CD4-positive, alpha-beta T cell treated with Interleukin-15 for 1 hour (primary cell): ENCODE measurements at regions not wholly inside any gene's neighbourhood (a gene's known extent, or its start where the extent isn't known, plus 50 kb on each side); places are given as distances from the start of the nearest gene placed in this dataset.
"Not testable (repeated sequence)": the region's sequence is repeated elsewhere in the genome, so short reads cannot be mapped to it uniquely, and the experiment has no call there.

Experiments used
- DNase-seq: peaks from one replicate; pipeline ENCODE4 v3.0.0-alpha.2; 2020

DNA sequence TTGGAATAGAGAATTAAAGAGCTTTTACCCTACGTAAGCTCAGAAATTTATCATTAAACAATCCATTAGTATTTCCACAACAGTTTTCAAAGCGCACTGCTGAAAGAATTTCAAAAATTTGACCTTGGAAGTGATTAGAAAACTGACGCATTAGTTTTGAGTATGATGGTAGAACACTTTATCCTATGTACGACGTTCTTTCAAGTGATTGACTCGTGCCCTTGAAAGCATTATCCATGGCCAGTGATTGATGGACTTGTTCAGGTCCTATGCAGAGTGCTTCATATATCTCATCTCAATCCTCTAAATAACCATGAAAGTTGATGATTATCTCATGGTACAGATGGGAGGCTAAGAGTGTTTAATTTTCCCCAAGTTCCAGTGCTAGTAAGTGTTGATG, 697.2 kb downstream of the USP25 start:
- no peak for DNase-seq

DNA sequence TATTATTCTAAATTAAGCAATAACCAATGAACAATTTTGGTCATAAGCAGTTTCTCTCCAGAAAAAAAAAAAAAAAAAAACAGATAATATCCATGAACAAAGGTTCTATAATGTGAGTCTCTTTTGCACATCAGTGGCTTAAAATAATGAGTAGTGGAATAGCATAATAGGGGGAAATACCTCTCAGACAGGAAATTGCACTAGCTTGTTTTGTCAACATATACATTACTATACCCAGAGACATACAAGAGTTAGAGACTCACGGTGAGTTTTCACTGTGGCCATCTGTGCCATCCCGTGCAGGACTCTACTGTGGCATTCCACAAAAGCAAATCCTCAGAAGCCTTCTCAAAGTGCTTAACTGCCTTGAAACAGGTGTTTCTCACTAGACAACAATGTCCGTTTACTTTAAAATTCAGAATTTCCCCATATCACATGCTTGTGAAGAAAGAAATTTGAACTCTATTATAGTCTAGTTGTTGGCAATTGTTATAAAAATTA, 697.9 kb downstream of the USP25 start:
- DNase-seq = no peak

DNA sequence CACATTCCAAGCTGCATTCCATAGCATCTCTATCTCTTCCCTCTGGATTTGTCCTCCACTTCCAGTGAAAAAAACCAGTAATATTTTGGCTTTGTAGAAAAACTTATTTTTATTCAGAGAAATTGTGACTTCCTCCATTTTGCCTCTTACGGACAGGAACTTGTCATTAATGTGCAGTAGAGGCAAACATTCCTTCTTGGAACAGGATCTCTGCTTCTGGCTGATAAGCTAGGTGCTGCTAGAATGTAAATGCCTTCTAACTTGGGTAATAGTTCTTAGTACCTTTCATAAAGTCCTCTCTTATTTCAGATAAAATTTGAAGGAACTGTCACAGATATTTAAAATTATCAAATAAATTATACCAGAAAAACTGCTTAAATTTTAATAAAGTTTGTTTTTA, 707.8 kb downstream of the USP25 start:
- no peak for DNase-seq

- DNase-seq = no peak
Measured at GRCh38 chr21:16438761-16439160, 709.0 kb downstream of the USP25 start.

DNA sequence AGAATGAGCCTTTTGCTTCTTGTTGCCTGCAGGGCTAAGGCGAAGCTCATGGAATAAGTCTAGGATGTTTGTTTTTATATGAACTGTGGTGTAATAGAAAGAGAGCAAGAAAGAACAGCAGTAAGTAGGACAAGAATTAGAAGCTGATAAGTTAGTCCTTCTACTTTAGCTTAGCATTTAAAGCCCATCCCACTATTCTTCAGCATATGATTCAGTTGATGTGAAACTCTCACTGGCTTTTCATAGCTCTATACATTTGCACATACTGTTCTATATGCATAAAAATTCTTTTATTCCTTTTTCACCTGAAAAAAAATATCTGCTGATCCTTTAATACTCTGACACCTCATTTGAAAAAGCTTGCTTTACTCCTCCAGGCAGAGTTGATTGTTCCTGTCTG, 712.0 kb downstream of the USP25 start:
- DNase-seq = no peak

DNA sequence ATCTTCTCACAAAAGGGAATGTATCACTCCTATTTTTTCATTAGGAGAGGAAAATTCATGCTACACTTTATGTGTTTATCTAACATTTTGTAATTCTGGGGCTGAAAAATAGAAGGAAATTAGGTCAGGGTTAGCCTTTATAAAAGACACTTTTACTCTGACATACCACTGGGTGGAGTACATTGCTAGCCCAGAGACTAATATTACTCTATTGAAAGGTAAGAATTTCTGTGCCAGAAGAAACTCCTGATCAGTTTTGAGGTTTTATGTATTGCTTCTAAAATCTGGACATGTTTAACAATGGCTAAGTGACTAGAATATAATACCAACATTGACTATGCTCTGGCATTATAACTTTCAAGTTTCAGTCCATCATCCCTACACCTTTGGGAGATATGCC, 724.6 kb downstream of the USP25 start:
- no peak for DNase-seq

DNA sequence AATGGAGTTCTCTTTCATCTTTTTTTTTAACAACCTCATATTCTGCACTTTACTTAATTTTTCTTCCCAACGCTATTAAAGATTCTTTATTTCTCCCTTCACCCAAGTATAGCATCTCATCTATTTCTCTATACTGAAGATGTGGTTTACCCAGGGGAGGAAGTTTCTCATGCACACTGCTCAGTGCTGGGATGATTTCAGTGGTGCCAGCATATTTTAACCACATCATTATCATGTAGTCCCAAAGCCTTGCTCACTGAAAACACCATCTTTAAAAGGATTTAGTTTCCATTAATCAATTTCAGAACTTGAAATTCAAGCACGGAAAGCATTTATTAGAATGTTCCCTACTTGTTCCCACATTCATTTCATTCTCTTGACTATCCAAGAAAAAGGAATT, 725.7 kb downstream of the USP25 start:
- no peak for DNase-seq

DNA sequence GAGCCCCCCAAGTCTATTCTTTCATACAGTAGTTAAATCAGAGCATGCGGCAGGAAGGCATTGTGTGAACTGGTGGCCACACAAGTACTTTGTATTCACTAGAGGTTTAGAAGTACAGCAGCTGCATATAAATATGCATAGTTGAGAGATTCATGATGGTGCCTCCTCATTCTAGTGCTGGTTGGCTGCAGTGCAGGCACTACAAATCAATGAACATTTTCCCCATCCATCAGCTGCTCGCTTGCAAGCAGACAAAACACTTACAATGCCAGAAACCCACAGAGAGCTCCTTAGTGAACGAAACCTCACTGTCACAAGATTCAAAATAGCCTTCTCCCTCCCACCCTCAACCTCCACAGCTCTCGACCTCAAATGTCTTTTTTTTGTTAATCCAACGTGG, 726.2 kb downstream of the USP25 start:
- DNase-seq = no peak

GRCh38 chr21:16457498-16457897, 727.7 kb downstream of the USP25 start:
- no peak for DNase-seq

GRCh38 chr21:16460936-16461335, 731.2 kb downstream of the USP25 start:
- DNase-seq = no peak

GRCh38 chr21:16464211-16464889, 734.6 kb downstream of the USP25 start:
- DNase-seq = not testable (repeated sequence)

DNA sequence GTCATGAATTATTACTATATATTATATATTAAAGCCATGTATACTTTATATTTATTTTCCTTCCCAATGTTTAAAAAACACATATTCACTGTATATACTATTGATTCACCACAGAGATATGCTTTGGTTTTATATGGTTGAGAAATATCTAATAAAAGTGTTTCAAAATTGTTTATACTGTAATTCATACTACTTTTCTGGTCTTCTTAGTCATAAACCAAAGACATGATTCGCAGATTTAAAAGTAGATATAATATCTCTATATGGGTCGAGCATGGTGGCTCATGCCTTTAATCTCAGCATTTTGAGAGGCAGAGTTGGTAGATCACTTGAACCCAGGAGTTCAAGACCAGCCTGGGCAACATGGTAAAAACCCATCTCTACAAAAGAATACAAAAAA, 738.4 kb downstream of the USP25 start:
- no peak for DNase-seq

- no peak for DNase-seq
Measured at GRCh38 chr21:16473988-16474387, 744.2 kb downstream of the USP25 start.

DNA sequence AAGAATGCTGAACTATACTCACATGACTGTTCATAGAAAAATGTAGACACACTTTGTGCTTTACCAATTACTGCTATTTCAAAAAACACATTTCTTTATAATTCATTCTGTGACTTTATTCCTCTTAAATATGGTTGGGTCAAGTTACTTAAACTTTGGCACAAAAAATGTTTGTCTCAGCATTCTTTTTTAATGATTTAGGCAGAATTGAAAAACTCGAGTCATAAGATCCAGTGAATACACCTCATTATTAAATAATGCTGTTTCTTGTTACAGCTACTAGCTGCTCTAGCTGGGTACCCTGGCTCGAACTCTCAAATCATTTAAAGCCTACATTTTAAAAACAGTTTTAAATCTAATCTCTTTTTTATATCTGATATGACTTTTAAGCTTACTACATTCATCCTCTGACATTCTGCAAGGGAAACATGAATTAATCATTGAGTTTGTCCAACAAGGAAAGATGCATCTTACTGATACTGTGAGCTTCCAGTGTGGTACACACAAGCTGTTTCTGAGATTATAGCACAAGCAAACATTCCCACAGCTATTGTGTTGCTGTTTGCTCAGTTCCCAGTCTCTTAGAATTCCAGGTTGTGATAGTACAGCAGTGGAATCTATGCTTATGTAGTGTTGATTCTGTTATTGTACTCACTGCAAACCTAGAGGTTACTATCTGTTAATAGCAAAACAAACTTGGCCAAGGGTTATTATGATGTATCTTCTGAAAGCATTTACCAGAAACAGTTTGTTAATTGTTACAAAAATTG, 746.5 kb downstream of the USP25 start:
- no peak for DNase-seq

DNA sequence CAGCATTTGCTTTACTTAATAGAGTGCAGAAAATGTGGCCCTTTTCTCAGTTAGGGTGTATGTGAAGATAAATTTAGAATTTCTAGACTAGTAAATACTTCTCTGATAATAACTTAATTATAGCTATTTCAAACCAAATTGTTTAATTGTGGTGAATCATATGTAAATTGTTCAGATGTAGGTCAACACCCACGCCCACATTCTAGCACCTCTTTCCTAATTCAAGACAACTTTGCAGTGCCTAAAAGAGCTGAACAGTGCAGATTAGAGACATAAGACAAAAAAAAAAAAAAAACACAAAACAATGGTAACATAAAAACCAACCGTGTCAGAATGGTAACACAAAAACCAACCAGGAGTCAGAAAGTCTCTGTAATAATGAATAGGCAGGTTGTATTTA, 758.3 kb downstream of the USP25 start:
- no peak for DNase-seq

DNA sequence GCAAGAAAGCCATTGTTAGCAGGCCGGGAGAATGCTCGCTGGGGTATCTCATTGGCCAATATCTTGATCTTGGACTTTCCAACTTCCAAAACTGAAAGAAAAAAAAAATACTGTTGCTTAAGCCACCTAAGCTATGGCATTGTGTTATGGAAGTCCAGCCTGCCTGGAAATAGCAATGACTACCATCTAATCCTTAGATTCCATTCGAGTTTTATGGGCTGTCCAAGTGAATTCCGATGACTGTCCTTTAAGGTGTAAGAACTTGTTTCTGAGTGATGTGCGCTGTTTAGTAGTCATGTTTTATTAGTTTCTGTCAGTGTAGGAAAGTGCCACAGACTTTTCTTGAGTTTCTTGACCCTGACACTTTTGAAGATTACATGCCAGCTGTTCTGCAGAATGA, 762.6 kb downstream of the USP25 start:
- DNase-seq = no peak

DNA sequence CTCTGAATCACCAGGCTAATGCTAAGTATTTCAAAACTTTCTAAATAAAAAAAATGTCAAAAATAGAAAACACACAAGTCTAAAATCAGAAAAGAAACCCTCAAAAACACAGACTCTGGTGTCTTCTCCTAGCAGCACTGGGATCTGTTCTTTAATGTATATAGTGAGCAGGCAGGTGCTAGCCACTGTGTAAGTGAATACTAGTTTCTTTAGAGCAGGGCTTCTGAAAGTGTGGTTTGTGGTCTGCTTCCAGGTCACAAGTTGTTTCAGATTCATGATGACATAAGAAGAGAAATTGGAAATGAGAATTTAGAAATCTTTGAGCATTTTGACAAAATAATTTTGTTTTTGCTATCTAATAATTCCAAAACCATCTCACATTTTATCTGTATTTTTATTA, 763.1 kb downstream of the USP25 start:
- no peak for DNase-seq

GRCh38 chr21:16496609-16497008, 766.8 kb downstream of the USP25 start:
- no peak for DNase-seq

DNA sequence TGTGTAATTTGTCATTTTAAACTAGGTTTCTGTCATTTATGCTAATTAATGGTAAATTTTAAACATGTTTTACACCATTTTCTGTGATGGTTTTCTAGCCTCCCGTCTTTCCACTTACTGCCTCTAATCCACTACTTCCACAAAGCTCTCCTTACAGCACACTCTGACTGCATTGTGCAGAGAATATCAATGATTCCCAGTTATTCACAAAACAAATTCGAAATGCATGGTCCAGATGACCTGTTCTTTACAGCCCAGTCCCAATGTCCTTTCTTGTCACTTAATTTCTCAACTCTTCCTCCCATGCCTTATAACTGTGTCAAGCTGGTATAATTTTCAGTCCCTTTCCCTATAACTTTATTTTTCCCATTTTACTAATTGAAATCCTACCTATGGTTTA, 770.5 kb downstream of the USP25 start:
- DNase-seq = no peak

- DNase-seq = no peak
Measured at GRCh38 chr21:16502273-16502672, 772.5 kb downstream of the USP25 start.

DNA sequence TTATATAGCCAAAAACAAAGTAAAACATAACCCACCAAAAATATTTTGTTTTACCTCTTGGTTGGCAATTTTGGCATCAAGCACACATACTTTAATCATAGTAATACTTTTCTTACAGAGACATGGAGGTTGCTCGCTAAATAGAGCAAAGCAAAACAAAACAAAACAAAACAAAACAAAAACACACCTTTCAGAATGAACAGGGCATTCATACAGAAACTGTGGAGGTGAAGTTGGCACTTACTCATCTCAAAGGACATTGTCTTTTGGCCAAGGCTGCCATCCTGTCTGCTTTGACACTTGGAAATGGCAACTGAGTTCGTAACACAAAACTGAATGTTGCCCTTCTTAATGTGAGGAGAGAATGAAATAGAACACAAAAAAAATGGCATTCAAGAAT, 773.1 kb downstream of the USP25 start:
- no peak for DNase-seq

GRCh38 chr21:16504281-16504680, 774.5 kb downstream of the USP25 start:
- no peak for DNase-seq

DNA sequence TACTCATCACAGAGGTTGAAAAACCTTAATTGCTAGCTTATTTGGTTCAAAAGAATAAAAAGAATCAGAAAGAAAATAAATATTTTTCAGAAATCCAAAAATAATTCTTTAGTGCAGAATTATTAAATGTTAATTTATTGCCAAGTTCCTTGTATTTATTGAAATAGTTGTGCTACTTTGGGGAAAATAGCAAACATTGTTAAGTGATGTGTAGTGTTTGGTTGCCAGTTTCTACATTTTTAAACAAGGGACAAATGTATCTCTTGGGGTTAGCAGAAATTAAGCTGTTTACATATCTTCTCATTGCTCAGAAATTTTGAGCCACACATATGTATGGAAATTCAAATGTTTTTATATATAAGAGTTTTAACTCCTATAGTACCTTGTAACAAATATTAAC, 775.0 kb downstream of the USP25 start:
- no peak for DNase-seq

DNA sequence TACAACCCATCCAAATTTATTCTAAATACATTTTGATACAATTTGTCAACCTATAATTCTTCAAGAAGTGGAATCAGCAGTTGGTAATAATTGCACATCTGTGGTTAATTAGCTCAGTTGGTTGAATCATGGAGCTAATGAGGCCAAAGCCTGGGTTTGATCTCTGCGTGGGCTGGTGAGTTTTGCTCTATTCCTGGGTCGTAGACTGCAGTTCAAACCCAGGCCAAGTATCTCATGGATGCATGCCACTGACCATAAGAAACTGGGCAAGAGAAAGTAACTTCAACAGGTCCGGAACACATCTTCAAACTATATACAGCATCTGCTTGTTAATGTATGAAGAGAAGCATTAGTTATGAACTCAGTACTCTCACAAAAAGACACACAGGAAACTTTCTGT, 779.7 kb downstream of the USP25 start:
- no peak for DNase-seq

- DNase-seq = no peak
Measured at GRCh38 chr21:16514316-16514715, 784.5 kb downstream of the USP25 start.
